ENCODE measurements at regions not wholly inside any gene's neighbourhood (a gene's known extent, or its start where the extent isn't known, plus 50 kb on each side); places are given as distances from the start of the nearest gene placed in this dataset.
A peak's percentile ranks its signal among the peaks of the same experiment; 100 is the strongest.

DNA sequence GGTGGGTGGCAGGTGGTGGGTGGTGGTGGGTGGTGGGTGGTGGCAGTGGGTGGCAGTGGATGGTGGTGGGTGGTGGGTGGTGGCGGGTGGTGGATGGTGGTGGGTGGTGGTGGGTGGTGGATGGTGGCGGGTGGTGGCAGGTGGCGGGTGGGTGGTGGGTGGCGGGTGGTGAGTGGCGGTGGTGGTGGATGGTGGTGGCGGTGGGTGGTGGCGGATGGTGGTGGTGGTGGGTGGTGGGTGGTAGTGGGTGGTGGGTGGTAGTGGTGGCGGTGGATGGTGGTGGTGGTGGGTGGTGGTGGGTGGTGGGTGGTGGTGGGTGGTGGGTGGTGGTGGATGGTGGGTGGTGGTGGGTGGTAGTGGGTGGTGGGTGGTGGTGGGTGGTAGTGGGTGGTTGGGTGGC is 423.8 kb upstream of the PSMD7 start:
- DNase-seq (no peak), ATAC-seq (no peak)
- Histone ChIP-seq H3K36me3 (ENCODE audit: low read depth) (no peaks in the 10 kb centered on the region), H3K4me1 (ENCODE audit: low read depth) (no peaks in the 10 kb centered on the region), H3K4me3 (no peak overlapping the region), H3K9me3 (no peaks in the 10 kb centered on the region)
- TF ChIP-seq, protein P1, sequence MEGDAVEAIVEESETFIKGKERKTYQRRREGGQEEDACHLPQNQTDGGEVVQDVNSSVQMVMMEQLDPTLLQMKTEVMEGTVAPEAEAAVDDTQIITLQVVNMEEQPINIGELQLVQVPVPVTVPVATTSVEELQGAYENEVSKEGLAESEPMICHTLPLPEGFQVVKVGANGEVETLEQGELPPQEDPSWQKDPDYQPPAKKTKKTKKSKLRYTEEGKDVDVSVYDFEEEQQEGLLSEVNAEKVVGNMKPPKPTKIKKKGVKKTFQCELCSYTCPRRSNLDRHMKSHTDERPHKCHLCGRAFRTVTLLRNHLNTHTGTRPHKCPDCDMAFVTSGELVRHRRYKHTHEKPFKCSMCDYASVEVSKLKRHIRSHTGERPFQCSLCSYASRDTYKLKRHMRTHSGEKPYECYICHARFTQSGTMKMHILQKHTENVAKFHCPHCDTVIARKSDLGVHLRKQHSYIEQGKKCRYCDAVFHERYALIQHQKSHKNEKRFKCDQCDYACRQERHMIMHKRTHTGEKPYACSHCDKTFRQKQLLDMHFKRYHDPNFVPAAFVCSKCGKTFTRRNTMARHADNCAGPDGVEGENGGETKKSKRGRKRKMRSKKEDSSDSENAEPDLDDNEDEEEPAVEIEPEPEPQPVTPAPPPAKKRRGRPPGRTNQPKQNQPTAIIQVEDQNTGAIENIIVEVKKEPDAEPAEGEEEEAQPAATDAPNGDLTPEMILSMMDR (IDR thresholded peaks at IDR 0.05) = no peak
- intact Hi-C loops (cut with DNase I, micrococcal nuclease) = no loop called here

DNA sequence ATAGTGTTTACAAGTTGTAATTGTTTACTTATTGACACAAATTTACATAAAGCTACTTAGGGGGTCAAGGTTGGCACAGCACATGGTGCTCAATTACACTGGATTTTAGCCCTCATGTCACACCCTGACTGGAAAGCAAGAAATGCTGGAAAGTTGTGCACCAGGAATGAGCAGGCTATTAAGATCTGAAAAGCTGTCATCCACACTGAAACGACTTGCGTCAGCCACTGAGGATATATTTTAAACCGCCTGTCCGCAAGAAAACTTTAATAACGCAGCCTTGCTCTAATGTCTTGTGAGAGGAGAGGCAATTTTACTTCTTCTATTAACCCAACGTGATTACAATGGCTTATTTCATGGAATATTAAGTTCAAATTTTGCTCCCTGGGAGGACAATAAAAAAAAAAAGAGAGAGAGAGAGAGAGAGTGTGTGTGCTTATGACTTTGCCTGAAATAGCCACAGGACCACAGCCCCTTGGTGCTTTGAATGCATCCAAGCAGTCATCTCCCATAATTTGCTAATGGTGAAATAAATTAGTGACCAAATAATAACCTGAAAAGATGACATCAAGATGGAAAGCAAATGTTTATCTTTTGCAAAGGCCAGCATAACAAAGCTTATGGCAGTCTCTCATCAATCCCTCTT is 425.4 kb upstream of the PSMD7 start:
- H3K4me3 ChIP-seq = no peak overlapping the region
- no peaks in the 10 kb centered on the region for H3K9me3 ChIP-seq
- intact Hi-C loops (cut with DNase I, micrococcal nuclease) = no loop called here
- no peak for ATAC-seq
- DNase-seq = no peak
- TF ChIP-seq, protein P1 (IDR thresholded peaks at IDR 0.05) = no peak
- H3K4me1 ChIP-seq (ENCODE audit: low read depth) = no peaks in the 10 kb centered on the region
- no peaks in the 10 kb centered on the region for H3K36me3 ChIP-seq (ENCODE audit: low read depth)

DNA sequence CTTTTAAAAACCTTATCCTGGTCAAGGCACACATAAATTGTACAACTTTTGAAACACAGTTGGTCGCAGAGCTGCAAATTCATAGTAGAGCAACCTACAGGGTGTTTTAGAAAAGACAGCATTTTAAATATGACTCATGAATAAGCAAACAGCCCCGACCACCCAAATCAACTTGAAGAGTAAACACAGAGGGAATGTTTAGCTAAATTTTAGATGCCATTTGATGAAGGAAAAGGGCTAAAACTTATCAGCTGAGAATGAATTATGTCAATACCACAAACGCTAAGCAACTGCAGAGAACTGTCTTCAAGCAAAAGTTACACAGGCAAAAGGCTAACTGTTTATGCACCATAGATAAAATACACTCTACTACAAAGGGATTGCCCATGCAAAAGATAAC is 427.5 kb upstream of the PSMD7 start:
- H3K4me1 ChIP-seq (ENCODE audit: low read depth) = no peaks in the 10 kb centered on the region
- TF ChIP-seq, protein P1 (IDR thresholded peaks at IDR 0.05) = no peak
- no peaks in the 10 kb centered on the region for H3K36me3 ChIP-seq (ENCODE audit: low read depth)
- intact Hi-C loops (cut with DNase I, micrococcal nuclease) = no loop called here
- no peaks in the 10 kb centered on the region for H3K9me3 ChIP-seq
- DNase-seq (no peak), ATAC-seq (no peak)
- H3K4me3 ChIP-seq = no peak overlapping the region

DNA sequence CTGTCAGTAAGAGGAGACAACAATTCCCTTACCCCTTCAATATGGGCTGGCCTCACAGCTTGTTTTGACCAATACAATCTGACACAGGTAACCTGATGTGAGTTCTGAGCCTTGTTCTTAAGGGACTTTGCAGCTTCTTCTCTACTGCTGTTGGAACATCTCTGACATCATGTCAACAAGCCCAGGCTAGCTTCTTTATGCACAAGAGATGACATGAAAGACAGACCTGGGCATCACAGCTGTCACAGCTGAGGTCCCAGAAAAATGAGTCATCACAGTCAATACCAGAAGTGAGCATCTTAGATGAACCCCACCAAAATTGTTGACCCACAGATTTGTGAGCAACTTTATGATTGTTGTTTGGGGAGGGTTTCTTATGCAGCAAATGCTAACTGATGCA is 431.7 kb upstream of the PSMD7 start:
- TF ChIP-seq, protein P1 (IDR thresholded peaks at IDR 0.05) = no peak
- Histone ChIP-seq H3K36me3 (ENCODE audit: low read depth) (no peaks in the 10 kb centered on the region), H3K9me3 (no peaks in the 10 kb centered on the region), H3K4me1 (ENCODE audit: low read depth) (no peaks in the 10 kb centered on the region), H3K4me3 (no peak overlapping the region)
- no peak for ATAC-seq
- DNase-seq = no peak
- intact Hi-C loops (cut with DNase I, micrococcal nuclease) = no loop called here

DNA sequence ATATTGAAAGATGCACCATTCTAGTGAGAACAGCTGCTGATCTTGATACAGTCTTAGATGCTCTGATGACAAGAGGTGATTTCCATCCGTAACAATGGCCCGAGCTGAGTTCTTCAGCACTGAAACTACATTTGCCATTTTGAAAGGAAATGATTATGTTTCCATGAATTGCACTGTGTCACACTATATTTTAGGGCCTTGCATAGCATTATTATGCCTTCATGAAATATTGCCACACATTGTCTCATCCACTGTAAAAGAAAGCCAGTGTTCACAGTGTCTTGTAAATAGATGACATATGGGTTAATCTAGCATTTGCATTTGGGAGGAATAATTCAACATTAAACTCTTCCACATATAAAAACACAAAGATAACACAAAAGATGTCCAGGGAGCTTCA is 438.3 kb upstream of the PSMD7 start:
- Histone ChIP-seq H3K4me3 (no peak overlapping the region), H3K4me1 (ENCODE audit: low read depth) (no peaks in the 10 kb centered on the region), H3K9me3 (no peaks in the 10 kb centered on the region), H3K36me3 (ENCODE audit: low read depth) (no peaks in the 10 kb centered on the region)
- intact Hi-C loops (cut with DNase I, micrococcal nuclease) = no loop called here
- DNase-seq = no peak
- TF ChIP-seq, protein P1 (IDR thresholded peaks at IDR 0.05) = no peak
- no peak for ATAC-seq

DNA sequence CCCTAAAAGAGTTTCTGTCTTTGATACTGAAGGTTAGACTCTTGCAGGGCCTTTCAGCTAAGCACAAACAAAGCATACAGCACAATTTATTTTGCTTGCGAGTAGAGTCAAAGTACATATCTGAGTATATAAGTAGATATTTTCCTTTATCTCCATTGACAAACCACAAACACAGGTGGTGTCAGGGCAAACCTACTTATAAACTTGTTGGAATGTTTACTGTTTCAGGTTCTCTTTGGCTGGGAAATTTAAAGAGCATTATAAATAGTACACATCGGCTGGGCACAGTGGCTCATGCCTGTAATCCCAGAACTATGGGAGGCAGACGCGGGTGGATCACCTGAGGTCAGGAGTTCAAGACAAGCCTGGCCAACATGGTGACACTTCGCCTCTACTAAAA is 442.6 kb upstream of the PSMD7 start:
- TF ChIP-seq, protein P1 (IDR thresholded peaks at IDR 0.05) = no peak
- DNase-seq (peak in 2 of 3 donors; percentile 25 to 26), ATAC-seq (peak; percentile 68)
- no peaks in the 10 kb centered on the region for H3K9me3 ChIP-seq
- no peaks in the 10 kb centered on the region for H3K36me3 ChIP-seq (ENCODE audit: low read depth)
- intact Hi-C loops (cut with DNase I, micrococcal nuclease) = no loop called here
- no peak overlapping the region for H3K4me3 ChIP-seq
- H3K4me1 ChIP-seq (ENCODE audit: low read depth) = peaks cover 3% of the 10 kb centered on the region
